ENCODE measurements at regions not wholly inside any gene's neighbourhood (a gene's known extent, or its start where the extent isn't known, plus 50 kb on each side); places are given as distances from the start of the nearest gene placed in this dataset.

DNA sequence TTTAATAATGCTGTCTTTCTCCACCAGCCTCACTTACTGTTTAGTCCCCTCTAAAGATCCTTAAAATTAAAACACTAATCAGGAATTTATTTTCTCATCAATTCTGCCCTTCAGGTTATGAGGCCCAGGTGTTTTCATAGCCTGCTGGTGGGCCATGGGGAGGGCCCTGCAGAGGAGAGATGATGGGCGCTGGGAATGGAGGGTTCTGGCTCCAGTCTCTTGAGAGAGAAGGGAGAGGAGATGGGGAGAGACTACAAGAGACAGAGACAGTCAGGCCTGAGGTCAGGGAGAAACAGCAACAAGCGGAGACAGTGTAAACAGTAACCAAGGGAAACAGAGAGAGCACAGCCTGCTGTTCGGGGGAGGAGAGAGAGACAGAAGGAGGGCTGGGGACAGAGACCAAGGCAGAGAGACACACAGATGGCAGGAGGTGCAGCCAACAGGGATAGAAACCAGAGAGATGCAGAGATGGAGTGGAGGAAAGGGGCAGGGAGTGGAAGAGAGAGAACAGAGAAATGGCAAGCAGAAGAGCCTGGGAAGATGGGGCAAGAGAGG, 187.3 kb upstream of the SYT13 start (continued):
- TF ChIP-seq, protein P1, sequence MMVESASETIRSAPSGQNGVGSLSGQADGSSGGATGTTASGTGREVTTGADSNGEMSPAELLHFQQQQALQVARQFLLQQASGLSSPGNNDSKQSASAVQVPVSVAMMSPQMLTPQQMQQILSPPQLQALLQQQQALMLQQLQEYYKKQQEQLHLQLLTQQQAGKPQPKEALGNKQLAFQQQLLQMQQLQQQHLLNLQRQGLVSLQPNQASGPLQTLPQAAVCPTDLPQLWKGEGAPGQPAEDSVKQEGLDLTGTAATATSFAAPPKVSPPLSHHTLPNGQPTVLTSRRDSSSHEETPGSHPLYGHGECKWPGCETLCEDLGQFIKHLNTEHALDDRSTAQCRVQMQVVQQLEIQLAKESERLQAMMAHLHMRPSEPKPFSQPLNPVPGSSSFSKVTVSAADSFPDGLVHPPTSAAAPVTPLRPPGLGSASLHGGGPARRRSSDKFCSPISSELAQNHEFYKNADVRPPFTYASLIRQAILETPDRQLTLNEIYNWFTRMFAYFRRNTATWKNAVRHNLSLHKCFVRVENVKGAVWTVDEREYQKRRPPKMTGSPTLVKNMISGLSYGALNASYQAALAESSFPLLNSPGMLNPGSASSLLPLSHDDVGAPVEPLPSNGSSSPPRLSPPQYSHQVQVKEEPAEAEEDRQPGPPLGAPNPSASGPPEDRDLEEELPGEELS (CRISPR knock-in tag; IDR thresholded peaks at IDR 0.05), result no peak
- TF ChIP-seq ZNF317 (CRISPR knock-in tag; IDR thresholded peaks at IDR 0.05; ENCODE audit: borderline replicate concordance, low read depth), result no peak
- TF ChIP-seq PRRX2 (CRISPR knock-in tag; IDR thresholded peaks at IDR 0.05), result no peak
- TF ChIP-seq, protein P2, sequence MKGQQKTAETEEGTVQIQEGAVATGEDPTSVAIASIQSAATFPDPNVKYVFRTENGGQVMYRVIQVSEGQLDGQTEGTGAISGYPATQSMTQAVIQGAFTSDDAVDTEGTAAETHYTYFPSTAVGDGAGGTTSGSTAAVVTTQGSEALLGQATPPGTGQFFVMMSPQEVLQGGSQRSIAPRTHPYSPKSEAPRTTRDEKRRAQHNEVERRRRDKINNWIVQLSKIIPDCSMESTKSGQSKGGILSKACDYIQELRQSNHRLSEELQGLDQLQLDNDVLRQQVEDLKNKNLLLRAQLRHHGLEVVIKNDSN (CRISPR knock-in tag; IDR thresholded peaks at IDR 0.05), result no peak
- TF ChIP-seq, protein P3, sequence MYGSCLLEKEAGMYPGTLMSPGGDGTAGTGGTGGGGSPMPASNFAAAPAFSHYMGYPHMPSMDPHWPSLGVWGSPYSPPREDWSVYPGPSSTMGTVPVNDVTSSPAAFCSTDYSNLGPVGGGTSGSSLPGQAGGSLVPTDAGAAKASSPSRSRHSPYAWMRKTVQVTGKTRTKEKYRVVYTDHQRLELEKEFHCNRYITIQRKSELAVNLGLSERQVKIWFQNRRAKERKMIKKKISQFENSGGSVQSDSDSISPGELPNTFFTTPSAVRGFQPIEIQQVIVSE (CRISPR knock-in tag; IDR thresholded peaks at IDR 0.05; ENCODE audit: borderline replicate concordance), result no peak
- TF ChIP-seq GABPB1 (CRISPR knock-in tag; IDR thresholded peaks at IDR 0.05), result no peak

DNA sequence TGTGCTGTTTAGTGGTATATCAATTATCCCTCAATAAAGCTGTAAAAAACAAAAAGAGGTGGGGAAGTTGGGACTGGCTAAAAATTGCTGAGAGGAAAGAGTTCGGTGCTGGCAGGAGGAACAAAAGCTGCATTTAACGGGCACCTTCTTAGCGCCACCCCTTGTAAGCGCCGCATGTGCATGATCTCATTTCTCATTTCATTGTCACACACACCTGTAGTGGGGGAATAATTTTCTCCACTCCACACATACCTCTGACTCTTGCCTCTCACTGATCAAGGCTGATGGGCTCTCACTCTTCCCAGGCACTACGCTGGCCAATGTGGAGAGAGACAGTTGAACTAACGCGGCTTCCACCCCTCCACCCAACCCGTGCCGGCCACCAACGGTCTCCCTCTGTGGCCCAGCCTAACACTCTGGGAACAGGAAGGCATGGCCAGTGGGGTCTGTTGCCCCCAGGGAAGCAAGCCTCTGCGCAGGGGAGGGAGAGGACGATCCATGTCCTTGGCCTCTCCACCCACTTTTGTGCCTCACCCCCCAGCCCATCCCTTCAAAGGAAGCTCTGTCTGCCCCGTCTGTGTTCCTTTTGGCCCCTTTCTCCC, 186.7 kb upstream of the SYT13 start:
- Mint-ChIP-seq H3K4me1 (peaks cover 14% of the 10 kb centered on the region), H3K9me3 (no peaks in the 10 kb centered on the region), H3K27me3 (ENCODE audit: low read depth) (no peaks in the 10 kb centered on the region; the same call in 1 of the 2 replicates), H3K27ac (no peak overlapping the region), H3K36me3 (no peaks in the 10 kb centered on the region), H3K4me3 (no peak overlapping the region)
- ChIA-PET CTCF (no interaction called here), POLR2A (no interaction called here)
- no peak for ATAC-seq
- no peak for DNase-seq (ENCODE audit: low spot score)
- no peak for TF ChIP-seq CREM (CRISPR knock-in tag; IDR thresholded peaks at IDR 0.05)
- TF ChIP-seq, protein P1 (CRISPR knock-in tag; IDR thresholded peaks at IDR 0.05), result no peak
- no peak for TF ChIP-seq ZNF138 (CRISPR knock-in tag; conservative IDR thresholded peaks at IDR 0.05)
- no peak for TF ChIP-seq NFYB (CRISPR knock-in tag; conservative IDR thresholded peaks at IDR 0.05; ENCODE audit: low read depth)
- TF ChIP-seq ZNF219 (CRISPR knock-in tag; IDR thresholded peaks at IDR 0.05; ENCODE audit: borderline replicate concordance), result no peak
- TF ChIP-seq ELF4 (CRISPR knock-in tag; IDR thresholded peaks at IDR 0.05; ENCODE audit: low read depth), result no peak
- no peak for TF ChIP-seq ATF1 (CRISPR knock-in tag; IDR thresholded peaks at IDR 0.05)
- TF ChIP-seq, protein P4, sequence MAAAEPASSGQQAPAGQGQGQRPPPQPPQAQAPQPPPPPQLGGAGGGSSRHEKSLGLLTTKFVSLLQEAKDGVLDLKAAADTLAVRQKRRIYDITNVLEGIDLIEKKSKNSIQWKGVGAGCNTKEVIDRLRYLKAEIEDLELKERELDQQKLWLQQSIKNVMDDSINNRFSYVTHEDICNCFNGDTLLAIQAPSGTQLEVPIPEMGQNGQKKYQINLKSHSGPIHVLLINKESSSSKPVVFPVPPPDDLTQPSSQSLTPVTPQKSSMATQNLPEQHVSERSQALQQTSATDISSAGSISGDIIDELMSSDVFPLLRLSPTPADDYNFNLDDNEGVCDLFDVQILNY (CRISPR knock-in tag; IDR thresholded peaks at IDR 0.05), result no peak
- TF ChIP-seq, protein P5, sequence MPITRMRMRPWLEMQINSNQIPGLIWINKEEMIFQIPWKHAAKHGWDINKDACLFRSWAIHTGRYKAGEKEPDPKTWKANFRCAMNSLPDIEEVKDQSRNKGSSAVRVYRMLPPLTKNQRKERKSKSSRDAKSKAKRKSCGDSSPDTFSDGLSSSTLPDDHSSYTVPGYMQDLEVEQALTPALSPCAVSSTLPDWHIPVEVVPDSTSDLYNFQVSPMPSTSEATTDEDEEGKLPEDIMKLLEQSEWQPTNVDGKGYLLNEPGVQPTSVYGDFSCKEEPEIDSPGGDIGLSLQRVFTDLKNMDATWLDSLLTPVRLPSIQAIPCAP (CRISPR knock-in tag; IDR thresholded peaks at IDR 0.05), result no peak
- TF ChIP-seq, protein P6, sequence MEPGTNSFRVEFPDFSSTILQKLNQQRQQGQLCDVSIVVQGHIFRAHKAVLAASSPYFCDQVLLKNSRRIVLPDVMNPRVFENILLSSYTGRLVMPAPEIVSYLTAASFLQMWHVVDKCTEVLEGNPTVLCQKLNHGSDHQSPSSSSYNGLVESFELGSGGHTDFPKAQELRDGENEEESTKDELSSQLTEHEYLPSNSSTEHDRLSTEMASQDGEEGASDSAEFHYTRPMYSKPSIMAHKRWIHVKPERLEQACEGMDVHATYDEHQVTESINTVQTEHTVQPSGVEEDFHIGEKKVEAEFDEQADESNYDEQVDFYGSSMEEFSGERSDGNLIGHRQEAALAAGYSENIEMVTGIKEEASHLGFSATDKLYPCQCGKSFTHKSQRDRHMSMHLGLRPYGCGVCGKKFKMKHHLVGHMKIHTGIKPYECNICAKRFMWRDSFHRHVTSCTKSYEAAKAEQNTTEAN (CRISPR knock-in tag; IDR thresholded peaks at IDR 0.05), result no peak
- TF ChIP-seq, protein P7, sequence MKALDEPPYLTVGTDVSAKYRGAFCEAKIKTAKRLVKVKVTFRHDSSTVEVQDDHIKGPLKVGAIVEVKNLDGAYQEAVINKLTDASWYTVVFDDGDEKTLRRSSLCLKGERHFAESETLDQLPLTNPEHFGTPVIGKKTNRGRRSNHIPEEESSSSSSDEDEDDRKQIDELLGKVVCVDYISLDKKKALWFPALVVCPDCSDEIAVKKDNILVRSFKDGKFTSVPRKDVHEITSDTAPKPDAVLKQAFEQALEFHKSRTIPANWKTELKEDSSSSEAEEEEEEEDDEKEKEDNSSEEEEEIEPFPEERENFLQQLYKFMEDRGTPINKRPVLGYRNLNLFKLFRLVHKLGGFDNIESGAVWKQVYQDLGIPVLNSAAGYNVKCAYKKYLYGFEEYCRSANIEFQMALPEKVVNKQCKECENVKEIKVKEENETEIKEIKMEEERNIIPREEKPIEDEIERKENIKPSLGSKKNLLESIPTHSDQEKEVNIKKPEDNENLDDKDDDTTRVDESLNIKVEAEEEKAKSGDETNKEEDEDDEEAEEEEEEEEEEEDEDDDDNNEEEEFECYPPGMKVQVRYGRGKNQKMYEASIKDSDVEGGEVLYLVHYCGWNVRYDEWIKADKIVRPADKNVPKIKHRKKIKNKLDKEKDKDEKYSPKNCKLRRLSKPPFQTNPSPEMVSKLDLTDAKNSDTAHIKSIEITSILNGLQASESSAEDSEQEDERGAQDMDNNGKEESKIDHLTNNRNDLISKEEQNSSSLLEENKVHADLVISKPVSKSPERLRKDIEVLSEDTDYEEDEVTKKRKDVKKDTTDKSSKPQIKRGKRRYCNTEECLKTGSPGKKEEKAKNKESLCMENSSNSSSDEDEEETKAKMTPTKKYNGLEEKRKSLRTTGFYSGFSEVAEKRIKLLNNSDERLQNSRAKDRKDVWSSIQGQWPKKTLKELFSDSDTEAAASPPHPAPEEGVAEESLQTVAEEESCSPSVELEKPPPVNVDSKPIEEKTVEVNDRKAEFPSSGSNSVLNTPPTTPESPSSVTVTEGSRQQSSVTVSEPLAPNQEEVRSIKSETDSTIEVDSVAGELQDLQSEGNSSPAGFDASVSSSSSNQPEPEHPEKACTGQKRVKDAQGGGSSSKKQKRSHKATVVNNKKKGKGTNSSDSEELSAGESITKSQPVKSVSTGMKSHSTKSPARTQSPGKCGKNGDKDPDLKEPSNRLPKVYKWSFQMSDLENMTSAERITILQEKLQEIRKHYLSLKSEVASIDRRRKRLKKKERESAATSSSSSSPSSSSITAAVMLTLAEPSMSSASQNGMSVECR (CRISPR knock-in tag; IDR thresholded peaks at IDR 0.05; ENCODE audit: borderline replicate concordance), result no peak
- TF ChIP-seq, protein P8, sequence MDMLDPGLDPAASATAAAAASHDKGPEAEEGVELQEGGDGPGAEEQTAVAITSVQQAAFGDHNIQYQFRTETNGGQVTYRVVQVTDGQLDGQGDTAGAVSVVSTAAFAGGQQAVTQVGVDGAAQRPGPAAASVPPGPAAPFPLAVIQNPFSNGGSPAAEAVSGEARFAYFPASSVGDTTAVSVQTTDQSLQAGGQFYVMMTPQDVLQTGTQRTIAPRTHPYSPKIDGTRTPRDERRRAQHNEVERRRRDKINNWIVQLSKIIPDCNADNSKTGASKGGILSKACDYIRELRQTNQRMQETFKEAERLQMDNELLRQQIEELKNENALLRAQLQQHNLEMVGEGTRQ (CRISPR knock-in tag; IDR thresholded peaks at IDR 0.05), result no peak
- no peak for TF ChIP-seq ETV6 (CRISPR knock-in tag; IDR thresholded peaks at IDR 0.05)
- no peak for TF ChIP-seq ZNF263 (CRISPR knock-in tag; IDR thresholded peaks at IDR 0.05; ENCODE audit: low read depth)
- TF ChIP-seq, protein P9, sequence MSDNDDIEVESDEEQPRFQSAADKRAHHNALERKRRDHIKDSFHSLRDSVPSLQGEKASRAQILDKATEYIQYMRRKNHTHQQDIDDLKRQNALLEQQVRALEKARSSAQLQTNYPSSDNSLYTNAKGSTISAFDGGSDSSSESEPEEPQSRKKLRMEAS (CRISPR knock-in tag; IDR thresholded peaks at IDR 0.05), result no peak
